ENCODE measurements at regions not wholly inside any gene's neighbourhood (a gene's known extent, or its start where the extent isn't known, plus 50 kb on each side); places are given as distances from the start of the nearest gene placed in this dataset.

DNA sequence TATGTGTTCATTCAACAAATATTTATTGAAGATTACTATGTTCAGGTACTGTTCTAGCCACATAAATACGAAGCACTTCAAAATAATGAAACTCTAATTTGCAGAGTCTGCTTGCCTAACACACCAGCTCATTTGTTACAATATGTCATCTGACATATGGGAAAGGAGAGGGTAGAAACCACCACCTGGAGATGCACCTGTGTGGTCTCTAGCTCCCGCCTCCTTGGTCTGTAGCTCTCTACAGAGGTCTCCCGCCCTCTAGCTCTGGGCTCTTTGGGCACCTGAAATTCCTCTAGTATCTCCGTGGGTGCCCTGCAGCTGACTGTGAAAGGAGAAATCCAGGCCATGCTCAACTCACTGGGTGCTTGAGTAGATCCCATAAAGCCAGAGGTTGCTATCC, 51.4 kb upstream of the DBX1 start:
- peak overlapping the region; percentile 19; the same call in 1 of the 2 replicates for H2AFZ ChIP-seq (ENCODE audit: low read length)
- H3K4me2 ChIP-seq (ENCODE audit: low read depth, low read length), result peak overlapping the region; percentile 42
- TF ChIP-seq CTCF (IDR thresholded peaks at IDR 0.05; ENCODE audit: low read length) (no peak), EZH2phosphoT487 (IDR thresholded peaks at IDR 0.05; ENCODE audit: low read length) (no peak), EZH2 (optimal IDR thresholded peaks at IDR 0.05; ENCODE audit: low read depth, low read length) (no peak)
- no peaks in the 10 kb centered on the region for H4K20me1 ChIP-seq (ENCODE audit: insufficient read depth, low read length)
- no peak overlapping the region for H3K4me3 ChIP-seq (ENCODE audit: low read length)
- no peaks in the 10 kb centered on the region for H3K36me3 ChIP-seq (replicated peaks; ENCODE audit: insufficient read depth, low read length)
- no peaks in the 10 kb centered on the region for H3K9me2 ChIP-seq (replicated peaks; ENCODE audit: insufficient read depth, low read length)
- H3K27ac ChIP-seq (ENCODE audit: low read length), result peak overlapping the region; percentile 74
- H3K27me3 ChIP-seq (replicated peaks; ENCODE audit: insufficient read depth, low read length), result no peaks in the 10 kb centered on the region
- H3K9ac ChIP-seq (ENCODE audit: low read length), result no peak overlapping the region
- H3K4me1 ChIP-seq (ENCODE audit: low read length), result peaks cover 48% of the 10 kb centered on the region
- H3K79me2 ChIP-seq (ENCODE audit: low read length), result no peaks in the 10 kb centered on the region
- H3F3A ChIP-seq (ENCODE audit: insufficient read depth, low read length), result peaks cover 40% of the 10 kb centered on the region
- DNase-seq, result peak; percentile 90
- no peaks in the 10 kb centered on the region for H3K9me3 ChIP-seq (replicated peaks; ENCODE audit: insufficient read depth, low read length)

Data from MM.1S (cell line).